GM13976 (cell line): ENCODE measurements at regions not wholly inside any gene's neighbourhood (a gene's known extent, or its start where the extent isn't known, plus 50 kb on each side); places are given as distances from the start of the nearest gene placed in this dataset.

Experiments used
- DNase-seq: peaks from one replicate; pipeline ENCODE4 v3.0.0; 2012; ENCODE audit warnings: low spot score
- CTCF ChIP-seq: IDR thresholded peaks from 2 replicates; pipeline ENCODE4 v1.5.1; 2012; ENCODE audit warnings: borderline replicate concordance, mild to moderate bottlenecking; ENCODE audit not compliant: insufficient read depth; ENCODE audit errors: extremely low read depth, missing control alignments, control extremely low read depth
- in situ Hi-C: fragments of 300-500 bp; cut with MboI; formaldehyde crosslinking; loops from one replicate; pipeline ENCODE4 v1.12.0; 2022; ENCODE audit warnings: low sequenced_read_pairs, mixed read lengths, inconsistent platforms; ENCODE audit not compliant: unreplicated experiment

DNA sequence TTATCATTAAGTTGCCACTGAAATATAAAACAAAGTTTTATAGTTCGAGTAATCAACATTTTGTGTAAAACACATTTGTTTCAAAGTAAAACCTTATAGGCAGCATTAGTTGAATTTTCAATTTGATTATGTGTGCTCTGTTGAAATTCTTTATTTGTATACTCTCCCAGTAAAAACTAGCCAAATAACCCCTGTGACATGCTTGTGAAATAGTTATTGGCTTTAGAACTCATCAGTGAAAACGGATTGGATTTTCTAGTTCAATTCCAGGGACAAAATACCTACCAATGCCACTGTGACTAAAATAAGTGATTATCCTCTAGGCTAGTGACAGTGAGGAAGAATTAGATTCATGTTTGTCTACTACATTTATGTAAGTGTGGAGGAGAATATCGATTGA is 212.9 kb downstream of the TMEM200A start:
- DNase-seq: no peak
- no peak for TF ChIP-seq CTCF
- in situ Hi-C loops: no loop called here

- DNase-seq: no peak
- no peak for TF ChIP-seq CTCF
- in situ Hi-C loops: no loop called here
Observed at GRCh38 chr6:130583268-130583667, 217.5 kb downstream of the TMEM200A start.

- no peak for TF ChIP-seq CTCF
- no peak for DNase-seq
- in situ Hi-C loops: no loop called here
Observed at GRCh38 chr6:130585587-130585986, 219.8 kb downstream of the TMEM200A start.

DNA sequence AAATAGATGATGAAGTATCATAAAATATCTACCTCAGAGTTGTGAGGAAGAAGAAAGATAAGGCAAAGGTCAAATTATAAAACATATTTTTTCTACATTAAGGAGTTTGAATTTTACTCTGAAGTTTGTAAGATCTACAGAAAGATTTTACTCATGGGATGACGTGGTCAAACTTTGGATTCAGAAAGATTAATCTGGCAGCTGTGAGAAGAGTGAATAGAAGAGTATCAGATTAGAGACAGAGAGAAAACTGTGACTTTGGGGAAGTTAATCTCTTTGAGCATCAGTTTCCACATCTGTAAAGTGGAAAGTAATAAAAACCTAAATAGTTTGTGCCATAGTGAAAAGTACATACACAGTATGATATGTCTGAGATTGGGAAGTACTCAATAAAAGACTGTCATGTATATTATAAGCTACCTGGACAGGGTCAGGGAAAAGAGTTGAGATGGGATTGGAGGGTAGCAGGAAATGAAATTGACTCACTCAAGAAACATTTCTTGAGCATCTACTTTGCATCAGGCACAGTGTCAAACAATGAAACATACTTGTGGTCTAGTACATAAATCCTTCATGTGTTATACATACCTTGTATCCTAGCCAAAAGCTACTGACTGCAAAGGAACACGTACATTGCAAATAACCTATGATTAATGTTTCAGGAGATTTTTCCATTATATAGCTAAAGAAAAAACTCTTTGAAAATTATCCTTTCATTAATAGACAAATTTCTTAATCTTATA is 222.1 kb downstream of the TMEM200A start:
- in situ Hi-C loops: no loop called here
- no peak for TF ChIP-seq CTCF
- DNase-seq: no peak

GRCh38 chr6:130593200-130593599 is 227.4 kb downstream of the TMEM200A start:
- TF ChIP-seq CTCF: no peak
- in situ Hi-C loops: no loop called here
- DNase-seq: no peak

DNA sequence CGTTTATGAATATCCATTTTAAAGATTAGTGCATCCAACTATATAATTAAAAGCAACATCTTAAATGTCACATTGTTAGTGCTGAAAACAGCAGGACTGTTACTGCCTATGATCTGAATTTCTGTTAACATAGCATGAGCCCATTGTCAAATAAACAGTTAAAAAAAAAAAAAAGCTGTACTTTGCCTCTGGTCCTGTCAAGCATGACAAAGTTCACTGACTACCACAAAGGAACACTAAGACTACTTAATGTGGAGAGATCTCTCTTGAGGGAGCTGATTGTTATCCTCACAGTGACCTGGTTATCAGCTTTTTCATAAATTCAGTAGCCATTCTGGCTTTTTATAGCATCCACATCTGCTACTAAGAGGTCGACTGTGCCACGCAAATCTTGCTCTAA is 228.1 kb downstream of the TMEM200A start:
- in situ Hi-C loops: no loop called here
- no peak for TF ChIP-seq CTCF
- DNase-seq: no peak
